ENCODE measurements at regions not wholly inside any gene's neighbourhood (a gene's known extent, or its start where the extent isn't known, plus 50 kb on each side); places are given as distances from the start of the nearest gene placed in this dataset.

- Mint-ChIP-seq H3K4me1 (ENCODE audit: low read depth) (no peaks in the 10 kb centered on the region), H3K9me3 (peaks cover 47% of the 10 kb centered on the region), H3K27ac (no peak overlapping the region), H3K27me3 (ENCODE audit: insufficient read depth) (no peaks in the 10 kb centered on the region), H3K4me3 (no peak overlapping the region), H3K36me3 (ENCODE audit: low read depth) (no peaks in the 10 kb centered on the region)
- TF ChIP-seq, protein P1, sequence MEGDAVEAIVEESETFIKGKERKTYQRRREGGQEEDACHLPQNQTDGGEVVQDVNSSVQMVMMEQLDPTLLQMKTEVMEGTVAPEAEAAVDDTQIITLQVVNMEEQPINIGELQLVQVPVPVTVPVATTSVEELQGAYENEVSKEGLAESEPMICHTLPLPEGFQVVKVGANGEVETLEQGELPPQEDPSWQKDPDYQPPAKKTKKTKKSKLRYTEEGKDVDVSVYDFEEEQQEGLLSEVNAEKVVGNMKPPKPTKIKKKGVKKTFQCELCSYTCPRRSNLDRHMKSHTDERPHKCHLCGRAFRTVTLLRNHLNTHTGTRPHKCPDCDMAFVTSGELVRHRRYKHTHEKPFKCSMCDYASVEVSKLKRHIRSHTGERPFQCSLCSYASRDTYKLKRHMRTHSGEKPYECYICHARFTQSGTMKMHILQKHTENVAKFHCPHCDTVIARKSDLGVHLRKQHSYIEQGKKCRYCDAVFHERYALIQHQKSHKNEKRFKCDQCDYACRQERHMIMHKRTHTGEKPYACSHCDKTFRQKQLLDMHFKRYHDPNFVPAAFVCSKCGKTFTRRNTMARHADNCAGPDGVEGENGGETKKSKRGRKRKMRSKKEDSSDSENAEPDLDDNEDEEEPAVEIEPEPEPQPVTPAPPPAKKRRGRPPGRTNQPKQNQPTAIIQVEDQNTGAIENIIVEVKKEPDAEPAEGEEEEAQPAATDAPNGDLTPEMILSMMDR (IDR thresholded peaks at IDR 0.05): no peak
- DNase-seq: no peak
These were observed 249.5 kb upstream of the SLC10A2 start for GRCh38 chr13:103315711-103316110.

- no peak overlapping the region for H3K4me3 Mint-ChIP-seq
These were observed 246.2 kb upstream of the SLC10A2 start for GRCh38 chr13:103312467-103312866.

GRCh38 chr13:103308667-103309066, 242.4 kb upstream of the SLC10A2 start:
- Mint-ChIP-seq H3K27ac (no peak overlapping the region), H3K9me3 (peaks cover 53% of the 10 kb centered on the region), H3K36me3 (ENCODE audit: low read depth) (no peaks in the 10 kb centered on the region), H3K4me1 (ENCODE audit: low read depth) (no peaks in the 10 kb centered on the region), H3K27me3 (ENCODE audit: insufficient read depth) (no peaks in the 10 kb centered on the region), H3K4me3 (no peak overlapping the region)
- TF ChIP-seq, protein P1 (IDR thresholded peaks at IDR 0.05): no peak
- no peak for DNase-seq

More at GRCh38 chr13:103312467-103312866, 246.2 kb upstream of the SLC10A2 start:
- no peak overlapping the region for H3K27ac Mint-ChIP-seq
- H3K4me1 Mint-ChIP-seq (ENCODE audit: low read depth): no peaks in the 10 kb centered on the region
- no peak for DNase-seq
- TF ChIP-seq, protein P1 (IDR thresholded peaks at IDR 0.05): no peak
- H3K36me3 Mint-ChIP-seq (ENCODE audit: low read depth): no peaks in the 10 kb centered on the region
- peaks cover 60% of the 10 kb centered on the region for H3K9me3 Mint-ChIP-seq
- no peaks in the 10 kb centered on the region for H3K27me3 Mint-ChIP-seq (ENCODE audit: insufficient read depth)

DNA sequence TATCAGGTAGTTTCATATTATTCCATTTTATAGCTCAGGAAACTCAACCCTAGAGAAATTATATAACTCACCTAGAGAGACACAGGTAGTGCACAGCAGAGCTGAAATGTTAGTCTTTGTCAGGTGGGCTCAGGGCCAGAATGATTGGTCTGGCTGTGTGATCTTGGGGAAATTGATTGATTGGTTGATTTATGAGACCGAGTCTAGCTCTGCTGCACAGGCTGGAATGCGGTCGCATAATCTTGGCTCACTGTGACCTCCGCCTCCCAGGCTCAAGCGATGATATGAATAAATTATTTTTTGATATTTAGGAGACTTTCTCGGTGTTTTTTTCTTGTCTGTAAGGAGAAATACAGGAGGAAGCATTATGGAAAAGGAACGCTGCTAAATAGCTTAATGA, 239.9 kb upstream of the SLC10A2 start:
- TF ChIP-seq, protein P1 (IDR thresholded peaks at IDR 0.05): no peak
- no peak overlapping the region for H3K4me3 Mint-ChIP-seq
- peaks cover 38% of the 10 kb centered on the region for H3K9me3 Mint-ChIP-seq
- H3K4me1 Mint-ChIP-seq (ENCODE audit: low read depth): no peaks in the 10 kb centered on the region
- DNase-seq: no peak
- H3K27ac Mint-ChIP-seq: no peak overlapping the region
- H3K27me3 Mint-ChIP-seq (ENCODE audit: insufficient read depth): no peaks in the 10 kb centered on the region
- H3K36me3 Mint-ChIP-seq (ENCODE audit: low read depth): no peaks in the 10 kb centered on the region

- no peak overlapping the region for H3K4me3 Mint-ChIP-seq
- TF ChIP-seq, protein P1 (IDR thresholded peaks at IDR 0.05): no peak
- no peaks in the 10 kb centered on the region for H3K27me3 Mint-ChIP-seq (ENCODE audit: insufficient read depth)
- H3K27ac Mint-ChIP-seq: no peak overlapping the region
- H3K4me1 Mint-ChIP-seq (ENCODE audit: low read depth): no peaks in the 10 kb centered on the region
- no peaks in the 10 kb centered on the region for H3K36me3 Mint-ChIP-seq (ENCODE audit: low read depth)
- DNase-seq: no peak
- peaks cover 36% of the 10 kb centered on the region for H3K9me3 Mint-ChIP-seq
These were observed 236.9 kb upstream of the SLC10A2 start for GRCh38 chr13:103303078-103303651.

DNA sequence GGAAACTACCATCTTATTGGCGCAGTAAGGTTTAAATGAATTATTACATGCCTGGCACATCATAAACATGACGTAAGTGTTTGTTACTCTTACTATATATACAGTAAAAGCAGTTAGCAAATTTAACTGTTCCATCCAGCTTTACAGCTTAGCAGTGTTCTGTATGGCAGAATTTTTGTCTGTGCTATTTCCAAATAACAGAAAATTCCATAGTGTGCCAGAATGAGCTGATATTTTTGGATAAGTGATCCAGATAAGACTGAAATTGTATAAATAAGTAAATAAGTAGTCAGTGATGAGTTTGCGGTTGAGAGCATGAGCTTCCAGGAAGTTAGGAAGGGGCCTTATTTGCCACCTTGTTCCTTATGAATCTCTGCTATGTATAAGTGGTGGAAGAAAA, 236.5 kb upstream of the SLC10A2 start:
- Mint-ChIP-seq H3K4me1 (ENCODE audit: low read depth) (no peaks in the 10 kb centered on the region), H3K27ac (no peak overlapping the region), H3K36me3 (ENCODE audit: low read depth) (no peaks in the 10 kb centered on the region), H3K27me3 (ENCODE audit: insufficient read depth) (no peaks in the 10 kb centered on the region), H3K4me3 (no peak overlapping the region), H3K9me3 (peaks cover 35% of the 10 kb centered on the region)
- DNase-seq: no peak
- TF ChIP-seq, protein P1 (IDR thresholded peaks at IDR 0.05): no peak
